GM06990 (cell line): ENCODE measurements at regions not wholly inside any gene's neighbourhood (a gene's known extent, or its start where the extent isn't known, plus 50 kb on each side); places are given as distances from the start of the nearest gene placed in this dataset.

ENCODE experiments used
- DNase-seq: peaks from one replicate; pipeline ENCODE4 v3.0.0-alpha.2; 2011; ENCODE audit not compliant: insufficient read length; ENCODE audit errors: extremely low read depth
- H3K27me3 ChIP-seq: replicated peaks from 2 replicates; pipeline ENCODE4 v1.6.0; 2011; ENCODE audit warnings: low read length; ENCODE audit not compliant: control insufficient read depth, insufficient read depth
- H3K36me3 ChIP-seq: 2 replicates; pipeline ENCODE4 v1.5.1; 2011; ENCODE audit warnings: low read length; ENCODE audit not compliant: control insufficient read depth, insufficient read depth
- H3K4me3 ChIP-seq: replicated peaks from 2 replicates; pipeline ENCODE4 v1.5.1; 2011; ENCODE audit warnings: low read depth, mild to moderate bottlenecking, control low read depth, low read length
- TF ChIP-seq, protein P1 (sequence below): IDR thresholded peaks from 2 replicates; pipeline ENCODE4 v1.5.1; 2011; ENCODE audit warnings: low read length, control low read depth, mild to moderate bottlenecking, inconsistent platforms; ENCODE audit not compliant: insufficient read depth, poor library complexity, severe bottlenecking

DNA sequence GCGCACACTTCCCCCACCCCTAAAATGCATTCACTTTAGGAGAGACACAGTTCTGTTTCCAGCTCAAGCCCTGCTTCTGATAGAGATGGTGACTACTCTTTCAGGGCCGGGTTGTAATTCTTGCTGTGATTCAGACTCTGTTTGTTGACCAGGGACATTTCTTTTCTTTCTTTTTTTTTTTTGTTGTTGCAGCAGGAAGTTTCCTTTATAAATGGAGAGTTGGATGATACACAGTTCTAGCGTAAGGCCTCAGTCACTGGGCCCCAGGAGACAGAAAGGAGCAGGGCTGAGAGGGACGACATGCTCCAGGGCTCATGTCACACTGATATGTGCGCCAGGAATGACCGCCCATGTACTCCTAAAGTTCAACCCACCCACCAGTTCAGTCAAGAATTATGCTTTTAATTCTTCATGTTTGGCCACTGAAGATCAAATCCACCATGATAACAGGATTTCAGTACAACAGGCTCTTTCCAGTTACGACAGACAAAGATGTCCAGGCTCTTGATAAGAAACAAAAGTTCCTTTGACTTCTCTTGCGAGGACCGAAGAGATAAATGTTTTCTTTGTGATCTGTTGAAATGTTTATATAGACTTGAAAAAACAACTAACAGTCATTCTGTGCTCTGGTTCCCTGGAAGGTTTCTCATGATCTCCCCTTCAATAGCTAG is 142.5 kb downstream of the CD164 start:
- TF ChIP-seq, protein P1, sequence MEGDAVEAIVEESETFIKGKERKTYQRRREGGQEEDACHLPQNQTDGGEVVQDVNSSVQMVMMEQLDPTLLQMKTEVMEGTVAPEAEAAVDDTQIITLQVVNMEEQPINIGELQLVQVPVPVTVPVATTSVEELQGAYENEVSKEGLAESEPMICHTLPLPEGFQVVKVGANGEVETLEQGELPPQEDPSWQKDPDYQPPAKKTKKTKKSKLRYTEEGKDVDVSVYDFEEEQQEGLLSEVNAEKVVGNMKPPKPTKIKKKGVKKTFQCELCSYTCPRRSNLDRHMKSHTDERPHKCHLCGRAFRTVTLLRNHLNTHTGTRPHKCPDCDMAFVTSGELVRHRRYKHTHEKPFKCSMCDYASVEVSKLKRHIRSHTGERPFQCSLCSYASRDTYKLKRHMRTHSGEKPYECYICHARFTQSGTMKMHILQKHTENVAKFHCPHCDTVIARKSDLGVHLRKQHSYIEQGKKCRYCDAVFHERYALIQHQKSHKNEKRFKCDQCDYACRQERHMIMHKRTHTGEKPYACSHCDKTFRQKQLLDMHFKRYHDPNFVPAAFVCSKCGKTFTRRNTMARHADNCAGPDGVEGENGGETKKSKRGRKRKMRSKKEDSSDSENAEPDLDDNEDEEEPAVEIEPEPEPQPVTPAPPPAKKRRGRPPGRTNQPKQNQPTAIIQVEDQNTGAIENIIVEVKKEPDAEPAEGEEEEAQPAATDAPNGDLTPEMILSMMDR, result no peak
- Histone ChIP-seq H3K36me3 (no peaks in the 10 kb centered on the region), H3K27me3 (no peaks in the 10 kb centered on the region; the same call in 1 of the 2 replicates), H3K4me3 (no peak overlapping the region)
- DNase-seq, result no peak

- Histone ChIP-seq H3K36me3 (no peaks in the 10 kb centered on the region), H3K4me3 (no peak overlapping the region), H3K27me3 (no peaks in the 10 kb centered on the region; the same call in 1 of the 2 replicates)
- TF ChIP-seq, protein P1, result no peak
- no peak for DNase-seq
These were observed 143.1 kb downstream of the CD164 start for GRCh38 chr6:109239160-109239559.

- Histone ChIP-seq H3K27me3 (no peaks in the 10 kb centered on the region; the same call in 1 of the 2 replicates), H3K36me3 (no peaks in the 10 kb centered on the region), H3K4me3 (no peak overlapping the region)
- TF ChIP-seq, protein P1, result no peak
- DNase-seq, result no peak
These were observed 143.1 kb downstream of the CEP57L1 start for GRCh38 chr6:109238396-109238795.

DNA sequence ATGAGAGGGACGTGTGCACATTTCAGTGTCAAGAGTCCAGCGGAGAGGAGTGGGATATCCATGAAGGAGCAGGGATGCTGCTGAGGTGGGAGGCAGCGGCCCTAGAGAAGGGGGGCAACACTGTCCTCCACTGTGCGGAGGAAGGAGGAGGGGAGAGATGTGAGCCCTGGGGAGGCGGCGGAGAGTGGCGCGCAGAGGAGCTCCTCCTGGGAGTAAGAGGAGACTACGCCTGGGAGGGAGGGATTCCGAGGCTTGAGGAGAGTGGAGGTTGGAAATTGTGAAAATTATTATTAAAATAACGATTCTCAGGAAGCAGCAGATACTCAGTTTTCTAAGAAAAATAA is 142.7 kb downstream of the CEP57L1 start:
- Histone ChIP-seq H3K27me3 (no peaks in the 10 kb centered on the region; the same call in 1 of the 2 replicates), H3K36me3 (no peaks in the 10 kb centered on the region), H3K4me3 (no peak overlapping the region)
- TF ChIP-seq, protein P1, result no peak
- no peak for DNase-seq

DNA sequence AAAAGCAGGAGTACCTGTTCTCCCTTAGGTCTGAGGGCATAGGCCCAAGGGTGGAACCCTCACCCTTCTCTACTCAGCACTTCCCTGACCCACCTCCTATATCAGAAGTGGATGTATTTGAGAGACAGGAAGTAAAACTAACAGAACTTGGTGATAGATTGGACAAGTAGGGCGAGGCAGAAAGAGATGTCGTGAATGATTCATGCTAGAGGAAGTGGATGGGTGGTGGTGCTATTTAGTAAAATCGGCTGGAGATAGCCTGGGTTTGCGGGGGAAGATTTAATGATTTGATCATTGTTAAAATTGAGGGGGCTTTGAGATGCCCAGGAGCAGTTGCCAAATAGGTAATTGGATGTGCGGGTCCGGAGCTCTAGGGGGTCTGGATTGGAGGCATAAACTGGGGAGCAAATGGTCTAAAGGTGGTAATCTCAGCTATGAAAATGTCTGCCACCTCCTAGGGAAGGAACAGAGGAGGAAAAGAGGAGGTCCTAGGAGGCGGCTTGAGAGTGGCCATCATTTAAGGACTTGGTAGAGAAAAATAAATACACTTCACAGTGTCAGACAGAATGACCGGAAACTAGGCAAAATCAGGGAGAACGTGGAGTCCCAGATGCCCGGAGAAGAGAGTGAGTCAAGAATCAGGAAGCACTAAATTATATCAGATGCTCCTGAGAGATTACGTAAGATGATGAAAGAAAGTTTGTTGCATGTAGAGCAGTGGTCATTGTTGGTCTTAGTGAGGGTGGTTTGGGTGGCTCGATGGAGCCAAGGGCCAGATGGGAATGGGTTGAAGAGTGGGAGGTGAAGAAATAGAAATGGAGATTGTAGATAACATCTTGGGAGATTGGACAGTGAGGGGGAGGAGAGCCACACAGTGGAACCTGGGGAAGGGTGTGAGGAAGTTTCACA is 142.0 kb downstream of the CEP57L1 start:
- Histone ChIP-seq H3K4me3 (no peak overlapping the region), H3K27me3 (no peaks in the 10 kb centered on the region; the same call in 1 of the 2 replicates), H3K36me3 (no peaks in the 10 kb centered on the region)
- TF ChIP-seq, protein P1, result no peak
- no peak for DNase-seq
